GM23338 (cell line): ENCODE measurements at regions not wholly inside any gene's neighbourhood (a gene's known extent, or its start where the extent isn't known, plus 50 kb on each side); places are given as distances from the start of the nearest gene placed in this dataset.

ENCODE experiments used
- ATAC-seq: fragments of 200-7000 bp; cut with Tn5 transposase; 3 replicates; pipeline ENCODE4 v1.9.1; 2020
- DNase-seq: peaks from one replicate; pipeline ENCODE4 v3.0.0-alpha.2; 2015; ENCODE audit warnings: low spot score
- H2AFZ ChIP-seq: fragments of 200-600 bp; sonication (generic); 2 replicates; pipeline ENCODE4 v1.8.0; 2016; ENCODE audit warnings: antibody characterized with exemption, mild to moderate bottlenecking, moderate library complexity
- H3F3A ChIP-seq: fragments of 200-600 bp; sonication (generic); replicated peaks from 2 replicates; pipeline ENCODE4 v1.8.0; 2017; ENCODE audit warnings: antibody characterized with exemption, mixed run types, low read depth
- H3K27ac ChIP-seq: fragments of 200-600 bp; sonication (generic); 2 replicates; pipeline ENCODE4 v1.6.1; 2016; ENCODE audit warnings: low read depth
- H3K27me3 ChIP-seq: fragments of 200-600 bp; sonication (generic); 2 replicates; pipeline ENCODE4 v1.8.0; 2016; ENCODE audit warnings: mild to moderate bottlenecking, mixed run types, moderate library complexity; ENCODE audit not compliant: insufficient read depth
- H3K36me3 ChIP-seq: fragments of 200-600 bp; sonication (generic); 2 replicates; pipeline ENCODE4 v1.8.0; 2016; ENCODE audit warnings: mild to moderate bottlenecking; ENCODE audit not compliant: insufficient read depth
- H3K4me1 ChIP-seq: fragments of 200-600 bp; sonication (generic); 2 replicates; pipeline ENCODE4 v1.8.0; 2016; ENCODE audit warnings: mild to moderate bottlenecking, moderate library complexity; ENCODE audit not compliant: insufficient read depth
- H3K4me2 ChIP-seq: fragments of 200-600 bp; sonication (generic); 2 replicates; pipeline ENCODE4 v1.7.1; 2017; ENCODE audit warnings: mixed run types
- H3K4me3 ChIP-seq: fragments of 200-600 bp; sonication (generic); 2 replicates; pipeline ENCODE4 v1.6.1; 2016; ENCODE audit warnings: mixed run types
- H3K79me2 ChIP-seq: fragments of 200-600 bp; sonication (generic); replicated peaks from 2 replicates; pipeline ENCODE4 v1.8.0; 2017; ENCODE audit warnings: mild to moderate bottlenecking; ENCODE audit not compliant: insufficient read depth
- H3K9me2 ChIP-seq: fragments of 200-600 bp; sonication (generic); 2 replicates; pipeline ENCODE4 v1.8.0; 2017; ENCODE audit not compliant: insufficient read depth
- H4K20me1 ChIP-seq: fragments of 200-600 bp; sonication (generic); replicated peaks from 2 replicates; pipeline ENCODE4 v1.8.0; 2017; ENCODE audit warnings: mild to moderate bottlenecking; ENCODE audit not compliant: insufficient read depth
- H3K27ac Mint-ChIP-seq: 2 replicates; pipeline ENCODE4 v1.8.0; 2020; ENCODE audit warnings: inconsistent platforms, mild to moderate bottlenecking, moderate library complexity, mixed read lengths
- H3K27me3 Mint-ChIP-seq: 3 replicates; pipeline ENCODE4 v1.8.0; 2022; ENCODE audit warnings: low read depth, mild to moderate bottlenecking, moderate library complexity, mixed read lengths, inconsistent platforms; ENCODE audit not compliant: insufficient read depth, poor library complexity
- H3K36me3 Mint-ChIP-seq: 3 replicates; pipeline ENCODE4 v1.8.0; 2021; ENCODE audit warnings: low read depth, mild to moderate bottlenecking, inconsistent platforms, moderate library complexity, mixed read lengths
- H3K4me1 Mint-ChIP-seq: 3 replicates; pipeline ENCODE4 v1.8.0; 2020; ENCODE audit warnings: mild to moderate bottlenecking, inconsistent platforms, mixed read lengths
- H3K4me3 Mint-ChIP-seq: 3 replicates; pipeline ENCODE4 v1.8.0; 2021; ENCODE audit warnings: moderate library complexity, mild to moderate bottlenecking, inconsistent platforms, mixed read lengths
- H3K9me3 Mint-ChIP-seq: 3 replicates; pipeline ENCODE4 v1.8.0; 2020; ENCODE audit warnings: moderate library complexity, mild to moderate bottlenecking, inconsistent platforms, mixed read lengths
- CREB1 ChIP-seq: fragments of 250-450 bp; sonication (Bioruptor Pico); IDR thresholded peaks from 2 replicates; pipeline ENCODE4 v1.5.0; 2020; ENCODE audit warnings: low read depth, mild to moderate bottlenecking, moderate library complexity
- JUNB ChIP-seq: IDR thresholded peaks from one replicate; pipeline ENCODE4 v1.6.1; 2016; ENCODE audit warnings: antibody characterized with exemption; ENCODE audit not compliant: unreplicated experiment
- NANOG ChIP-seq: IDR thresholded peaks from 2 replicates; pipeline ENCODE4 v1.6.1; 2016; ENCODE audit warnings: antibody characterized with exemption, borderline replicate concordance
- POLR2AphosphoS5 ChIP-seq: IDR thresholded peaks from 2 replicates; pipeline ENCODE4 v1.6.1; 2016; ENCODE audit warnings: antibody characterized with exemption, low read depth
- STAT1 ChIP-seq: IDR thresholded peaks from one replicate; pipeline ENCODE4 v1.6.1; 2016; ENCODE audit warnings: antibody characterized with exemption; ENCODE audit not compliant: unreplicated experiment
- TF ChIP-seq, protein P1 (sequence below): fragments of 250-450 bp; sonication (Bioruptor Pico); IDR thresholded peaks from 2 replicates; pipeline ENCODE4 v1.5.0; 2020; ENCODE audit warnings: mild to moderate bottlenecking, moderate library complexity
- TF ChIP-seq, protein P2 (sequence below), 2 experiments: fragments of 200-600 bp in 1 of 2; sonication (generic) in 1 of 2; conservative IDR thresholded peaks; 2 replicates each; pipeline versions ENCODE4 v1.5.1 to v1.6.1; 2016 to 2017; ENCODE audit warnings: antibody characterized with exemption in 2 of 2, low read depth in 2 of 2, mild to moderate bottlenecking in 2 of 2, moderate library complexity in 1 of 2
- TF ChIP-seq, protein P3 (sequence below): IDR thresholded peaks from 2 replicates; pipeline ENCODE4 v1.6.1; 2016; ENCODE audit warnings: antibody characterized with exemption
- TF ChIP-seq, protein P4 (sequence below): IDR thresholded peaks from one replicate; pipeline ENCODE4 v1.6.1; 2018; ENCODE audit warnings: antibody characterized with exemption; ENCODE audit not compliant: unreplicated experiment

DNA sequence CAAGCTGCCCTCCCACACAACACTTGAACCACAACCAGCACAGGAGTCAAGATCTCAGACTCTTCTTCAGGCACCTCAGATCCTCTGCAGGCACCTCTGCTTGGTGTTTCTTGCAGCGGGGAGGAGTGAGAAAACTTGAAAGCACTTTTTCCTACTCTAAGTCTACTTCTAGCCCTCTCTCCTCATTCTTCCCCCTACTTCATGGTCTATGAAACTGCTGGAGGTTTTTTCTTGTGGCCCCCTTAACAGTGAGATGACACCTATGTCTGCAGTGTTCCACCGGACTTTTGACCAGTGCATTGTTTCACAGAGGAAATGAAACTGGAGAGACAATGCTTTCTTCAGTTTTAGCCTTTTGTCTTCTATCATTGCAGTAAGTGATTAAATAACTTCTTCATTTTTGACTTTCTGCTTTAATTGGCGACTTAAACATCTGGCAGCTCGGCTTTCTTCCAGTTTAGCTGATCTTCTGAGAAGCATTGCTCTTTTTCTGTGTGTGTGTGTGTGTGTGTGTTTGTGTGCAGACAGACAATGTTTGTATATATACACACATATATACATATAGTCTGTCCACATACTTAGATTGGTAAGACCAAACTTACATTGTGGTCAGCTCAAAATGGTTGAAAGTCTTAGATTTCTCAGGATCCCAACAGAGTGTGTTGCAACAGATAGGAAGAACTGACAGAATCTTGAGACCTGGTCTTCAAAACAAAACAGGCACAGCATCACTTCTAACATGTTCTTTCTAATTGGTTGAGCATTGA, 1474.0 kb upstream of the TMEFF2 start (continued):
- TF ChIP-seq, protein P1, sequence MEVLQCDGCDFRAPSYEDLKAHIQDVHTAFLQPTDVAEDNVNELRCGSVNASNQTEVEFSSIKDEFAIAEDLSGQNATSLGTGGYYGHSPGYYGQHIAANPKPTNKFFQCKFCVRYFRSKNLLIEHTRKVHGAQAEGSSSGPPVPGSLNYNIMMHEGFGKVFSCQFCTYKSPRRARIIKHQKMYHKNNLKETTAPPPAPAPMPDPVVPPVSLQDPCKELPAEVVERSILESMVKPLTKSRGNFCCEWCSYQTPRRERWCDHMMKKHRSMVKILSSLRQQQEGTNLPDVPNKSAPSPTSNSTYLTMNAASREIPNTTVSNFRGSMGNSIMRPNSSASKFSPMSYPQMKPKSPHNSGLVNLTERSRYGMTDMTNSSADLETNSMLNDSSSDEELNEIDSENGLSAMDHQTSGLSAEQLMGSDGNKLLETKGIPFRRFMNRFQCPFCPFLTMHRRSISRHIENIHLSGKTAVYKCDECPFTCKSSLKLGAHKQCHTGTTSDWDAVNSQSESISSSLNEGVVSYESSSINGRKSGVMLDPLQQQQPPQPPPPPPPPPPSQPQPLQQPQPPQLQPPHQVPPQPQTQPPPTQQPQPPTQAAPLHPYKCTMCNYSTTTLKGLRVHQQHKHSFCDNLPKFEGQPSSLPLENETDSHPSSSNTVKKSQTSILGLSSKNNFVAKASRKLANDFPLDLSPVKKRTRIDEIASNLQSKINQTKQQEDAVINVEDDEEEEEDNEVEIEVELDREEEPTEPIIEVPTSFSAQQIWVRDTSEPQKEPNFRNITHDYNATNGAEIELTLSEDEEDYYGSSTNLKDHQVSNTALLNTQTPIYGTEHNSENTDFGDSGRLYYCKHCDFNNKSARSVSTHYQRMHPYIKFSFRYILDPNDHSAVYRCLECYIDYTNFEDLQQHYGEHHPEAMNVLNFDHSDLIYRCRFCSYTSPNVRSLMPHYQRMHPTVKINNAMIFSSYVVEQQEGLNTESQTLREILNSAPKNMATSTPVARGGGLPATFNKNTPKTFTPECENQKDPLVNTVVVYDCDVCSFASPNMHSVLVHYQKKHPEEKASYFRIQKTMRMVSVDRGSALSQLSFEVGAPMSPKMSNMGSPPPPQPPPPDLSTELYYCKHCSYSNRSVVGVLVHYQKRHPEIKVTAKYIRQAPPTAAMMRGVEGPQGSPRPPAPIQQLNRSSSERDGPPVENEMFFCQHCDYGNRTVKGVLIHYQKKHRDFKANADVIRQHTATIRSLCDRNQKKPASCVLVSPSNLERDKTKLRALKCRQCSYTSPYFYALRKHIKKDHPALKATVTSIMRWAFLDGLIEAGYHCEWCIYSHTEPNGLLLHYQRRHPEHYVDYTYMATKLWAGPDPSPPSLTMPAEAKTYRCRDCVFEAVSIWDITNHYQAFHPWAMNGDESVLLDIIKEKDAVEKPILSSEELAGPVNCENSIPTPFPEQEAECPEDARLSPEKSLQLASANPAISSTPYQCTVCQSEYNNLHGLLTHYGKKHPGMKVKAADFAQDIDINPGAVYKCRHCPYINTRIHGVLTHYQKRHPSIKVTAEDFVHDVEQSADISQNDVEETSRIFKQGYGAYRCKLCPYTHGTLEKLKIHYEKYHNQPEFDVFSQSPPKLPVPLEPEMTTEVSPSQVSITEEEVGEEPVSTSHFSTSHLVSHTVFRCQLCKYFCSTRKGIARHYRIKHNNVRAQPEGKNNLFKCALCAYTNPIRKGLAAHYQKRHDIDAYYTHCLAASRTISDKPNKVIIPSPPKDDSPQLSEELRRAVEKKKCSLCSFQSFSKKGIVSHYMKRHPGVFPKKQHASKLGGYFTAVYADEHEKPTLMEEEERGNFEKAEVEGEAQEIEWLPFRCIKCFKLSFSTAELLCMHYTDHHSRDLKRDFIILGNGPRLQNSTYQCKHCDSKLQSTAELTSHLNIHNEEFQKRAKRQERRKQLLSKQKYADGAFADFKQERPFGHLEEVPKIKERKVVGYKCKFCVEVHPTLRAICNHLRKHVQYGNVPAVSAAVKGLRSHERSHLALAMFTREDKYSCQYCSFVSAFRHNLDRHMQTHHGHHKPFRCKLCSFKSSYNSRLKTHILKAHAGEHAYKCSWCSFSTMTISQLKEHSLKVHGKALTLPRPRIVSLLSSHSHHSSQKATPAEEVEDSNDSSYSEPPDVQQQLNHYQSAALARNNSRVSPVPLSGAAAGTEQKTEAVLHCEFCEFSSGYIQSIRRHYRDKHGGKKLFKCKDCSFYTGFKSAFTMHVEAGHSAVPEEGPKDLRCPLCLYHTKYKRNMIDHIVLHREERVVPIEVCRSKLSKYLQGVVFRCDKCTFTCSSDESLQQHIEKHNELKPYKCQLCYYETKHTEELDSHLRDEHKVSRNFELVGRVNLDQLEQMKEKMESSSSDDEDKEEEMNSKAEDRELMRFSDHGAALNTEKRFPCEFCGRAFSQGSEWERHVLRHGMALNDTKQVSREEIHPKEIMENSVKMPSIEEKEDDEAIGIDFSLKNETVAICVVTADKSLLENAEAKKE (CRISPR knock-in tag): no peak
- TF ChIP-seq STAT1 (no peak), NANOG (no peak)

DNA sequence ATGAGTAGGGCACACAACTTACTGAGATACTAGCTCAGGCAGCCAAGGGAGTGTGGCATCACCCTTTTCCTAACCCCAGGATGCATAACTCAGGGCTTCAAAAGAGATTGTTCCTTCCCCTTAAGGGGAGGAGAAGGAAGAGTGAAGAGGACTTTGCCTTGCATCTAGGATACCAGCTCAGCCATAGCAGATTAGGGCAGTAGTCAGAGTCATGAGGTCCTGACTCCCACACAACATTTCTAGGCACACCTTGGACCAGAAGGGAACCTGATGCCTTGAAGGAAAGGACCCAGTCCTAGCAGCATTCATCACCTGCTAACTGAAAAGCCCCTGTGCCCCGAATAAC, 1433.2 kb upstream of the TMEFF2 start:
- Histone ChIP-seq H3K36me3 (no peaks in the 10 kb centered on the region), H3K27me3 (no peaks in the 10 kb centered on the region), H3K27ac (no peak overlapping the region), H3K4me3 (no peak overlapping the region), H2AFZ (no peak overlapping the region), H3K79me2 (no peaks in the 10 kb centered on the region), H3K4me2 (no peak overlapping the region), H3K4me1 (no peaks in the 10 kb centered on the region), H3K9me2 (no peaks in the 10 kb centered on the region), H4K20me1 (no peaks in the 10 kb centered on the region; the same call in 1 of the 2 replicates), H3F3A (no peaks in the 10 kb centered on the region)
- H3K4me3 Mint-ChIP-seq: no peak overlapping the region
- TF ChIP-seq, protein P2, sequence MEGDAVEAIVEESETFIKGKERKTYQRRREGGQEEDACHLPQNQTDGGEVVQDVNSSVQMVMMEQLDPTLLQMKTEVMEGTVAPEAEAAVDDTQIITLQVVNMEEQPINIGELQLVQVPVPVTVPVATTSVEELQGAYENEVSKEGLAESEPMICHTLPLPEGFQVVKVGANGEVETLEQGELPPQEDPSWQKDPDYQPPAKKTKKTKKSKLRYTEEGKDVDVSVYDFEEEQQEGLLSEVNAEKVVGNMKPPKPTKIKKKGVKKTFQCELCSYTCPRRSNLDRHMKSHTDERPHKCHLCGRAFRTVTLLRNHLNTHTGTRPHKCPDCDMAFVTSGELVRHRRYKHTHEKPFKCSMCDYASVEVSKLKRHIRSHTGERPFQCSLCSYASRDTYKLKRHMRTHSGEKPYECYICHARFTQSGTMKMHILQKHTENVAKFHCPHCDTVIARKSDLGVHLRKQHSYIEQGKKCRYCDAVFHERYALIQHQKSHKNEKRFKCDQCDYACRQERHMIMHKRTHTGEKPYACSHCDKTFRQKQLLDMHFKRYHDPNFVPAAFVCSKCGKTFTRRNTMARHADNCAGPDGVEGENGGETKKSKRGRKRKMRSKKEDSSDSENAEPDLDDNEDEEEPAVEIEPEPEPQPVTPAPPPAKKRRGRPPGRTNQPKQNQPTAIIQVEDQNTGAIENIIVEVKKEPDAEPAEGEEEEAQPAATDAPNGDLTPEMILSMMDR (conservative IDR thresholded peaks at IDR 0.05; ENCODE audit: low read depth in 2 of 2): no peak
- TF ChIP-seq, protein P3, sequence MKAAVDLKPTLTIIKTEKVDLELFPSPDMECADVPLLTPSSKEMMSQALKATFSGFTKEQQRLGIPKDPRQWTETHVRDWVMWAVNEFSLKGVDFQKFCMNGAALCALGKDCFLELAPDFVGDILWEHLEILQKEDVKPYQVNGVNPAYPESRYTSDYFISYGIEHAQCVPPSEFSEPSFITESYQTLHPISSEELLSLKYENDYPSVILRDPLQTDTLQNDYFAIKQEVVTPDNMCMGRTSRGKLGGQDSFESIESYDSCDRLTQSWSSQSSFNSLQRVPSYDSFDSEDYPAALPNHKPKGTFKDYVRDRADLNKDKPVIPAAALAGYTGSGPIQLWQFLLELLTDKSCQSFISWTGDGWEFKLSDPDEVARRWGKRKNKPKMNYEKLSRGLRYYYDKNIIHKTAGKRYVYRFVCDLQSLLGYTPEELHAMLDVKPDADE: no peak
- TF ChIP-seq JUNB (no peak), POLR2AphosphoS5 (no peak), CREB1 (CRISPR knock-in tag) (no peak)
- TF ChIP-seq, protein P4, sequence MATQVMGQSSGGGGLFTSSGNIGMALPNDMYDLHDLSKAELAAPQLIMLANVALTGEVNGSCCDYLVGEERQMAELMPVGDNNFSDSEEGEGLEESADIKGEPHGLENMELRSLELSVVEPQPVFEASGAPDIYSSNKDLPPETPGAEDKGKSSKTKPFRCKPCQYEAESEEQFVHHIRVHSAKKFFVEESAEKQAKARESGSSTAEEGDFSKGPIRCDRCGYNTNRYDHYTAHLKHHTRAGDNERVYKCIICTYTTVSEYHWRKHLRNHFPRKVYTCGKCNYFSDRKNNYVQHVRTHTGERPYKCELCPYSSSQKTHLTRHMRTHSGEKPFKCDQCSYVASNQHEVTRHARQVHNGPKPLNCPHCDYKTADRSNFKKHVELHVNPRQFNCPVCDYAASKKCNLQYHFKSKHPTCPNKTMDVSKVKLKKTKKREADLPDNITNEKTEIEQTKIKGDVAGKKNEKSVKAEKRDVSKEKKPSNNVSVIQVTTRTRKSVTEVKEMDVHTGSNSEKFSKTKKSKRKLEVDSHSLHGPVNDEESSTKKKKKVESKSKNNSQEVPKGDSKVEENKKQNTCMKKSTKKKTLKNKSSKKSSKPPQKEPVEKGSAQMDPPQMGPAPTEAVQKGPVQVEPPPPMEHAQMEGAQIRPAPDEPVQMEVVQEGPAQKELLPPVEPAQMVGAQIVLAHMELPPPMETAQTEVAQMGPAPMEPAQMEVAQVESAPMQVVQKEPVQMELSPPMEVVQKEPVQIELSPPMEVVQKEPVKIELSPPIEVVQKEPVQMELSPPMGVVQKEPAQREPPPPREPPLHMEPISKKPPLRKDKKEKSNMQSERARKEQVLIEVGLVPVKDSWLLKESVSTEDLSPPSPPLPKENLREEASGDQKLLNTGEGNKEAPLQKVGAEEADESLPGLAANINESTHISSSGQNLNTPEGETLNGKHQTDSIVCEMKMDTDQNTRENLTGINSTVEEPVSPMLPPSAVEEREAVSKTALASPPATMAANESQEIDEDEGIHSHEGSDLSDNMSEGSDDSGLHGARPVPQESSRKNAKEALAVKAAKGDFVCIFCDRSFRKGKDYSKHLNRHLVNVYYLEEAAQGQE: no peak
- no peak for DNase-seq
- H3K36me3 Mint-ChIP-seq: no peaks in the 10 kb centered on the region
- peaks cover 1% of the 10 kb centered on the region for H3K27me3 Mint-ChIP-seq
- no peak overlapping the region for H3K27ac Mint-ChIP-seq
- ATAC-seq: no peak
- H3K4me1 Mint-ChIP-seq: no peaks in the 10 kb centered on the region
- no peaks in the 10 kb centered on the region; the same call in 2 of the 3 replicates for H3K9me3 Mint-ChIP-seq
